Upper lobe of left lung (tissue), 4 donors: ENCODE measurements at regions not wholly inside any gene's neighbourhood (a gene's known extent, or its start where the extent isn't known, plus 50 kb on each side); places are given as distances from the start of the nearest gene placed in this dataset.

Experiments
- CTCF ChIP-seq, 6 experiments: fragments of 450-650 bp in 4 of 6; fragments of 200-600 bp in 2 of 6; sonication (generic) in 2 of 6; IDR thresholded peaks; one replicate each; pipeline ENCODE4 v1.5.1; 2016 to 2019; ENCODE audit warnings: antibody characterized with exemption in 6 of 6
- POLR2A ChIP-seq, 4 donors: fragments of 450-650 bp; IDR thresholded peaks; one replicate each; pipeline ENCODE4 v1.5.1; 2016 to 2017; ENCODE audit warnings: antibody characterized with exemption in 4 of 4, mild to moderate bottlenecking in 2 of 4

- no peak for TF ChIP-seq POLR2A (IDR thresholded peaks at IDR 0.05)
- no peak for TF ChIP-seq CTCF (IDR thresholded peaks at IDR 0.05)
Measured at GRCh38 chr5:111676926-111677415, 80.0 kb downstream of the NREP start.
